ENCODE measurements at regions not wholly inside any gene's neighbourhood (a gene's known extent, or its start where the extent isn't known, plus 50 kb on each side); places are given as distances from the start of the nearest gene placed in this dataset.

DNA sequence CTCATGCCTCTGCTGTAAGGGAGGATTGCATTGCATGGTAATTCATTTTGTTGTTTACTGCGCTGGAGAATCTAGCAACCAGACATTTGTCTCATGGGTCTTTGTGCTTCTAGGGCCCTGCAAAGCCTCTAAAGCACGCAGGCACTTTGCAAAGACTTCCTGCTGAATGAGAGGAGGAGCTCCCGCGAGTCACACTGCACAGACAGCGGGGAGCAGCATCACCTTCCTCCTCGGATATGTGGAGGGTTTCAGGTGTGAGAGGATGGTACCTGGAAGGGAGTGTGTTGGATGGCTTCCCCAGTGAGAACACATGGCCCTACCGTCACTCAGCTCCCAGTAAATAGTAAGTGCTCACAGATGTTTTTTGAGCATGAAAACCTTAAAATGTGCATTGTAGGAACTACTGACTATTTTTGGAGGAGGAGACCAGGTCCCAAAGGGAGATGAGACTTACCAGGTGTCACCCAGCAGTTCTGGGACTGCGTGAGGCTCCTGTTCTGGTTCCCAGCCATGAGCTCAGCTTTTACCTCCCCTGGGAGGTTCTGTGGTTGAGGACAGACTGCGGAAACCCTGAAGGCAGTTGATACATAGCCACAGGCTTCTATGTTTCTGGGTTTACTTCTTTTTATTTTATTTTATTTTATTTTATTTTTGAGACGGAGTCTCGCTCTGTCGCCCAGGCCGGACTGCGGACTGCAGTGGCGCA is 278.0 kb downstream of the FGF9 start:
- TF ChIP-seq, protein P1, sequence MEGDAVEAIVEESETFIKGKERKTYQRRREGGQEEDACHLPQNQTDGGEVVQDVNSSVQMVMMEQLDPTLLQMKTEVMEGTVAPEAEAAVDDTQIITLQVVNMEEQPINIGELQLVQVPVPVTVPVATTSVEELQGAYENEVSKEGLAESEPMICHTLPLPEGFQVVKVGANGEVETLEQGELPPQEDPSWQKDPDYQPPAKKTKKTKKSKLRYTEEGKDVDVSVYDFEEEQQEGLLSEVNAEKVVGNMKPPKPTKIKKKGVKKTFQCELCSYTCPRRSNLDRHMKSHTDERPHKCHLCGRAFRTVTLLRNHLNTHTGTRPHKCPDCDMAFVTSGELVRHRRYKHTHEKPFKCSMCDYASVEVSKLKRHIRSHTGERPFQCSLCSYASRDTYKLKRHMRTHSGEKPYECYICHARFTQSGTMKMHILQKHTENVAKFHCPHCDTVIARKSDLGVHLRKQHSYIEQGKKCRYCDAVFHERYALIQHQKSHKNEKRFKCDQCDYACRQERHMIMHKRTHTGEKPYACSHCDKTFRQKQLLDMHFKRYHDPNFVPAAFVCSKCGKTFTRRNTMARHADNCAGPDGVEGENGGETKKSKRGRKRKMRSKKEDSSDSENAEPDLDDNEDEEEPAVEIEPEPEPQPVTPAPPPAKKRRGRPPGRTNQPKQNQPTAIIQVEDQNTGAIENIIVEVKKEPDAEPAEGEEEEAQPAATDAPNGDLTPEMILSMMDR (IDR thresholded peaks at IDR 0.05; ENCODE audit: low read length), result no peak
- no peak for TF ChIP-seq EZH2 (IDR thresholded peaks at IDR 0.05; ENCODE audit: borderline replicate concordance, low read length)
